H1 (cell line): ENCODE measurements at regions not wholly inside any gene's neighbourhood (a gene's known extent, or its start where the extent isn't known, plus 50 kb on each side); places are given as distances from the start of the nearest gene placed in this dataset.

Source experiments
- CHD7 ChIP-seq: fragments of 300-600 bp; sonication (generic); IDR thresholded peaks from 2 replicates; pipeline ENCODE4 v1.7.1; 2012; ENCODE audit warnings: low read length, moderate library complexity, mild to moderate bottlenecking, inconsistent platforms; ENCODE audit not compliant: insufficient replicate concordance

GRCh38 chr5:68519143-68519542 is 303.6 kb downstream of the PIK3R1 start (continued):
- no peak for TF ChIP-seq CHD7
- TF ChIP-seq, all 59 proteins: peak for 0
